ENCODE measurements at regions not wholly inside any gene's neighbourhood (a gene's known extent, or its start where the extent isn't known, plus 50 kb on each side); places are given as distances from the start of the nearest gene placed in this dataset.
"Not testable (repeated sequence)": the region's sequence is repeated elsewhere in the genome, so short reads cannot be mapped to it uniquely, and the experiment has no call there.

- no peaks in the 10 kb centered on the region for H3K27me3 ChIP-seq
- H3K36me3 ChIP-seq = no peaks in the 10 kb centered on the region
- H3K4me1 ChIP-seq = no peaks in the 10 kb centered on the region
- H3K9me3 ChIP-seq = no peaks in the 10 kb centered on the region
- intact Hi-C loops (cut with DNase I) = no loop called here
- peak overlapping the region; percentile 57 to 85 (median 81) for H3K27ac ChIP-seq
- TF ChIP-seq POLR2A (IDR thresholded peaks at IDR 0.05) (peak in 1 of 2 donors; percentile 73), CTCF (IDR thresholded peaks at IDR 0.05) (peak in 5 of 6 experiments; percentile 24 to 58 (median 42))
- DNase-seq = peak; percentile 89 to 93
- H3K4me3 ChIP-seq (replicated peaks in 1 of 3) = peak overlapping the region in 1 of 3 donors; percentile 33
- 11 to 18% methylated on average over 27 to 35 of the region's 43 CpGs for WGBS, 2 donors
Measured at GRCh38 chr17:20908313-20909267, 134.2 kb downstream of the USP22 start.

GRCh38 chr17:20914658-20915057 is 128.2 kb downstream of the USP22 start:
- TF ChIP-seq CTCF (IDR thresholded peaks at IDR 0.05) (no peak), POLR2A (IDR thresholded peaks at IDR 0.05) (no peak)
- DNase-seq = no peak
- WGBS, 2 donors = 76 to 83% methylated on average over 4 of the region's 4 CpGs
- Histone ChIP-seq H3K27me3 (no peaks in the 10 kb centered on the region), H3K9me3 (no peaks in the 10 kb centered on the region), H3K4me3 (replicated peaks in 1 of 3) (no peak overlapping the region), H3K36me3 (no peaks in the 10 kb centered on the region), H3K27ac (no peak overlapping the region), H3K4me1 (no peaks in the 10 kb centered on the region)
- intact Hi-C loops (cut with DNase I) = no loop called here

DNA sequence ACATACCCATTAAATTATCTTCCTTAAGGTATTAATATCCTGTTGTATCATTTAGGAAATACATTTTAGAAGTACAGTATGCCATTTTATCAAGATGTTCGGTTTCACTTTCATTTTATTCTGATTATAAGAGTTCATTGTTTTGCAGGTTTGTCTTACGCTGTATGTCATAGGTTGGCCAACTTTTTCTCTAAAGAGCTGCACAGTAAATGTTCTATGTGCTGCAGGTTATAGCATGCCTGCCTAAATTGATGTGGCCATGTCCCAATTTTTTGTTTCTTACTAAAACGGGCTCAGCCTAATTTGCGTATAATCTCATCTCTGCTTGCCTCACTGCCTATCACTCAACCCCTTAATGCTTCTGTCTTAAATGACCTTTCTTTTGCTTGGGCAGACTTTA is 126.4 kb downstream of the USP22 start:
- no peak overlapping the region for H3K4me3 ChIP-seq (replicated peaks in 1 of 3)

DNA sequence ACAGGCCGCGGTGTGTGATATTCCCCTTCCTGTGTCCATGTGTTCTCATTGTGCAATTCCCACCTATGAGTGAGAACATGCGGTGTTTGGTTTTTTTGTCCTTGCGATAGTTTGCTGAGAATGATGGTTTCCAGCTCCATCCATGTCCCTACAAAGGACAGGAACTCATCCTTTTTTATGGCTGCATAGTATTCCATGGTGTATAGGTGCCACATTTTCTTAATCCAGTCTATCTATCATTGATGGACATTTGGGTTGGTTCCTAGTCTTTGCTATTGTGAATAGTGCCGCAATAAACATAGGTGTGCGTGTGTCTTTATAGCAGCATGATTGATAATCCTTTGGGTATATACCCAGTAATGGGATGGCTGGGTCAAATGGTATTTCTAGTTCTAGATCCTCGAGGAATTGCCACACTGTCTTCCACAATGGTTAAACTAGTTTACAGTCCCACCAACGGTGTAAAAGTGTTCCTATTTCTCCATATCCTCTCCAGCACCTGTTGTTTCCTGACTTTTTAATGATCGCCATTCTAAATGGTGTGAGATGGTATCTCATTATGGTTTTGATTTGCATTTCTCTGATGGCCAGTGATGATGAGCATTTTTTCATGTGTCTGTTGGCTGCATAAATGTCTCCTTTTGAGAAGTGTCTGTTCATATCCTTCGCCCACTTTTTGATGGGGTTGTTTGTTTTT is 125.1 kb downstream of the USP22 start:
- WGBS, 2 donors = 95 to 96% methylated on average over 10 of the region's 10 CpGs
- intact Hi-C loops (cut with DNase I); H3K27me3 ChIP-seq; H3K4me1 ChIP-seq; H3K9me3 ChIP-seq; H3K36me3 ChIP-seq; DNase-seq; H3K27ac ChIP-seq; H3K4me3 ChIP-seq (replicated peaks in 1 of 3): not testable (repeated sequence)

More for the DNA sequence above, 126.4 kb downstream of the USP22 start:
- Histone ChIP-seq H3K36me3 (no peaks in the 10 kb centered on the region), H3K9me3 (no peaks in the 10 kb centered on the region), H3K4me1 (no peaks in the 10 kb centered on the region), H3K27me3 (no peaks in the 10 kb centered on the region), H3K27ac (no peak overlapping the region)
- no peak for DNase-seq
- intact Hi-C loops (cut with DNase I) = no loop called here
- no peak for TF ChIP-seq POLR2A (IDR thresholded peaks at IDR 0.05)
- TF ChIP-seq CTCF (IDR thresholded peaks at IDR 0.05) = no peak
- WGBS, 2 donors = 87 to 89% methylated on average over 4 of the region's 4 CpGs

- Histone ChIP-seq H3K4me3 (replicated peaks in 1 of 3) (no peak overlapping the region), H3K36me3 (no peaks in the 10 kb centered on the region), H3K27ac (no peak overlapping the region), H3K9me3 (no peaks in the 10 kb centered on the region), H3K27me3 (no peaks in the 10 kb centered on the region), H3K4me1 (no peaks in the 10 kb centered on the region)
- 66 to 74% methylated on average over 3 of the region's 3 CpGs for WGBS, 2 donors
- TF ChIP-seq CTCF (IDR thresholded peaks at IDR 0.05) = no peak
- TF ChIP-seq POLR2A (IDR thresholded peaks at IDR 0.05) = no peak
- DNase-seq = no peak
- intact Hi-C loops (cut with DNase I) = no loop called here
Measured at GRCh38 chr17:20920095-20920814, 122.6 kb downstream of the USP22 start.
